PC-9 (cell line): ENCODE measurements at regions not wholly inside any gene's neighbourhood (a gene's known extent, or its start where the extent isn't known, plus 50 kb on each side); places are given as distances from the start of the nearest gene placed in this dataset.

ENCODE experiments used
- EZH2 ChIP-seq: fragments of 200-600 bp; sonication (generic); IDR thresholded peaks from 2 replicates; pipeline ENCODE4 v1.8.0; 2017; ENCODE audit warnings: antibody characterized with exemption, low read depth
- TF ChIP-seq, protein P1 (sequence below): fragments of 200-600 bp; sonication (generic); conservative IDR thresholded peaks from 2 replicates; pipeline ENCODE4 v1.6.1; 2017; ENCODE audit warnings: mixed run types, antibody characterized with exemption, mild to moderate bottlenecking, moderate library complexity

DNA sequence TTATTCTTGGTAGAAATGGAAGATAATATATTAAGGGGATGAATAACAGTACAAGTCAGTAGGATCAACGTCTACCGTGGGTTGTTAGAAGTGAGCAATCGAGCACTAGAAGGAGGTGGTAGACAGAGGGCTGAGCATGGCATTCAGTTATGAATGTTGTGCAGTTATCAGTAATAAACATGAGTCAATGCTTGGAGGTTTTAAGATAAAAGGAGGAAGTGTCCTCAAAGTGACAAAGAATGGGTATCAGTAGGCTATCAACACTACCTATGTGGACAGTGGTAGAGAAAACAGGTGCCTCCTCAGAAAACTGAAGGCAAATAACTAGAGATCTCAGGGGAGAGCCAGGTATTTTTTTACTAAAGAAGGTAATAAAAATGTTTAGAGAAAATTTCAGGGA lies 1607.0 kb downstream of the PCDH9 start:
- TF ChIP-seq, protein P1, sequence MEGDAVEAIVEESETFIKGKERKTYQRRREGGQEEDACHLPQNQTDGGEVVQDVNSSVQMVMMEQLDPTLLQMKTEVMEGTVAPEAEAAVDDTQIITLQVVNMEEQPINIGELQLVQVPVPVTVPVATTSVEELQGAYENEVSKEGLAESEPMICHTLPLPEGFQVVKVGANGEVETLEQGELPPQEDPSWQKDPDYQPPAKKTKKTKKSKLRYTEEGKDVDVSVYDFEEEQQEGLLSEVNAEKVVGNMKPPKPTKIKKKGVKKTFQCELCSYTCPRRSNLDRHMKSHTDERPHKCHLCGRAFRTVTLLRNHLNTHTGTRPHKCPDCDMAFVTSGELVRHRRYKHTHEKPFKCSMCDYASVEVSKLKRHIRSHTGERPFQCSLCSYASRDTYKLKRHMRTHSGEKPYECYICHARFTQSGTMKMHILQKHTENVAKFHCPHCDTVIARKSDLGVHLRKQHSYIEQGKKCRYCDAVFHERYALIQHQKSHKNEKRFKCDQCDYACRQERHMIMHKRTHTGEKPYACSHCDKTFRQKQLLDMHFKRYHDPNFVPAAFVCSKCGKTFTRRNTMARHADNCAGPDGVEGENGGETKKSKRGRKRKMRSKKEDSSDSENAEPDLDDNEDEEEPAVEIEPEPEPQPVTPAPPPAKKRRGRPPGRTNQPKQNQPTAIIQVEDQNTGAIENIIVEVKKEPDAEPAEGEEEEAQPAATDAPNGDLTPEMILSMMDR: no peak
- TF ChIP-seq EZH2: no peak
